ENCODE measurements at regions not wholly inside any gene's neighbourhood (a gene's known extent, or its start where the extent isn't known, plus 50 kb on each side); places are given as distances from the start of the nearest gene placed in this dataset.

GRCh38 chr9:107850653-107851052 is 361.1 kb upstream of the KLF4 start:
- H3K27ac ChIP-seq, result no peak overlapping the region
- TF ChIP-seq, protein P1, sequence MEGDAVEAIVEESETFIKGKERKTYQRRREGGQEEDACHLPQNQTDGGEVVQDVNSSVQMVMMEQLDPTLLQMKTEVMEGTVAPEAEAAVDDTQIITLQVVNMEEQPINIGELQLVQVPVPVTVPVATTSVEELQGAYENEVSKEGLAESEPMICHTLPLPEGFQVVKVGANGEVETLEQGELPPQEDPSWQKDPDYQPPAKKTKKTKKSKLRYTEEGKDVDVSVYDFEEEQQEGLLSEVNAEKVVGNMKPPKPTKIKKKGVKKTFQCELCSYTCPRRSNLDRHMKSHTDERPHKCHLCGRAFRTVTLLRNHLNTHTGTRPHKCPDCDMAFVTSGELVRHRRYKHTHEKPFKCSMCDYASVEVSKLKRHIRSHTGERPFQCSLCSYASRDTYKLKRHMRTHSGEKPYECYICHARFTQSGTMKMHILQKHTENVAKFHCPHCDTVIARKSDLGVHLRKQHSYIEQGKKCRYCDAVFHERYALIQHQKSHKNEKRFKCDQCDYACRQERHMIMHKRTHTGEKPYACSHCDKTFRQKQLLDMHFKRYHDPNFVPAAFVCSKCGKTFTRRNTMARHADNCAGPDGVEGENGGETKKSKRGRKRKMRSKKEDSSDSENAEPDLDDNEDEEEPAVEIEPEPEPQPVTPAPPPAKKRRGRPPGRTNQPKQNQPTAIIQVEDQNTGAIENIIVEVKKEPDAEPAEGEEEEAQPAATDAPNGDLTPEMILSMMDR (conservative IDR thresholded peaks at IDR 0.05), result no peak

DNA sequence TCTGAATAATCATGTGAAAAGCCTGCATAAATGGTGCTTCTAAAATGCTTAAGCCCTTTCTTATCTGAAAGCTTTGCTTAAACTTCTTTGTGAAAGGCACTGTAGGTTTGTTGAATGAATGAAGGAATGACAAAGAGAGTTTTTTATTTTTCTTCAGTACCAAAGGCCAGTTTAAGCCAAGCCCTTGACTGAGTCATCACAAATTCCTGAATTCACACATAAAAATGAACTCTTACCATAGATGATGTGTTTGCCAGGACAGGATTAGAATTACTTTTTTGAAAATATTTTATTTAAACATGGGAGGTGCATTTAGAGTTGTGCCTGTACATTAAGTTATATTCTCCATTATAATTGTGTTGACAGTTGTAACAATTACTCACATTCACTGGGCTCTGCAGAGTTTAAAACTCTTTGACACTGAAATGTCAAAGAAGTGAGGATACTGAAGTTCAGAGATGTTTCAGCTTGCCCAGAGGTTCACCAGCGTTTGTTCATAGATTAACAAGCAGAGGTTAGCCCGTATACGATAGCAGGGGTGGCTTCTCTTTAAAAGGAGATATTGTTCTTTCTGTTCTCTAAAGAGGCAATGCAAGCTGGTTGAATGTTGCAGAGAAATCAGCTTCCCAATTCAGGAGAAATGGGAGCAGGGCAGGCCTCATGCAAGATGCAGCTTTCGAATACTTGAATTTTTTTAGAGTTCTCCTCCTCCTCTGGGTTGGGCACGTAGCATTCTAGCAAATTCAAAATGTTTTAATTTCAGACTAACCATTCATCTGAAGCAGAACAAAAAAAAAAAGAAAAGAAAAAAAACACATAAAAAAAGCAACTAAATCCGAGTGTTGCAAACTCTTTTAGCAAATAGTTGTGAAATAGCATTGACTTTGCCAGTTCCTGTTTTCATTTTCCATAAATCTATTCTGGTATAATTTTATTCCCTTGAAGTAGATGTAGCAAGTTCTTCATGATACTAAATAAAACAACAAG is 358.7 kb upstream of the KLF4 start:
- no peak overlapping the region for H3K27ac ChIP-seq
- TF ChIP-seq, protein P1 (conservative IDR thresholded peaks at IDR 0.05), result no peak

DNA sequence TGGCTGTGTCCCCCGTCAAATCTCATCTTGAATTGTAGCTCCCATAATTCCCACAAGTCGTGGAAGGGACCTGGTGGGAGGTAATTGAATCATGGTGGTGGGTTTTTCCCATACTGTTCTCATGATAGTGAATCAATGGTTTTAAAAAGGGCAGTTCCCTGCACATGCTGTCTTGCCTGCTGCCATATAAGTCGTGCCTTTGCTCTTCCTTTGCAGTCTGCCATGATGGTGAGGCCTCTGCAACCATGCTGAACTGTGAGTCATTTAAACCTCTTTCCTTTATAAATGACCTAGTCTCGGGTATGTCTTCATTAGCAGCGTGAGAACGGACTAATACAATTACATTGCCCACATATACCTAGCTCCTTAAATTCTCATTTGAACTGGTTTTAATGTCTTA is 353.0 kb upstream of the KLF4 start:
- H3K27ac ChIP-seq, result no peak overlapping the region
- TF ChIP-seq, protein P1 (conservative IDR thresholded peaks at IDR 0.05), result no peak

DNA sequence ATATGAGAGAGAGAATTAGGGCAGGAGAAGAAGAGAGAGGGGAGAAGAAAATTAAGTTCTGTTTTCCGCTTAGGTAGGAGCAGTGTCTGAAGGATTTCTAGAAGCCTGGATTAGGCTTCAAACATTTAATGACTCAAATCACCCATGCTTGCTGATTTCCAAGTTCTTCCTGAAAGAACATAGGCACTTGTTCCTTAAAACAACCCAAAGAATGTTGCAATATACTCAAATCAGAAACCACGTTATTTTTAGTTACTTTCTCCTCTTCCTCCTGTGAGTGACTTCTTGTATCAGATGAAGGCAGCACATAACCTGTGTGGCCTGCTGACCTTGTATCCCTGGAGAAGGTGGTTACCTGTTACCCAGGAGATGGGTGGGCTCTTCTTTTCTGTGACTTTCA is 351.5 kb upstream of the KLF4 start:
- TF ChIP-seq, protein P1 (conservative IDR thresholded peaks at IDR 0.05), result no peak
- no peak overlapping the region for H3K27ac ChIP-seq

DNA sequence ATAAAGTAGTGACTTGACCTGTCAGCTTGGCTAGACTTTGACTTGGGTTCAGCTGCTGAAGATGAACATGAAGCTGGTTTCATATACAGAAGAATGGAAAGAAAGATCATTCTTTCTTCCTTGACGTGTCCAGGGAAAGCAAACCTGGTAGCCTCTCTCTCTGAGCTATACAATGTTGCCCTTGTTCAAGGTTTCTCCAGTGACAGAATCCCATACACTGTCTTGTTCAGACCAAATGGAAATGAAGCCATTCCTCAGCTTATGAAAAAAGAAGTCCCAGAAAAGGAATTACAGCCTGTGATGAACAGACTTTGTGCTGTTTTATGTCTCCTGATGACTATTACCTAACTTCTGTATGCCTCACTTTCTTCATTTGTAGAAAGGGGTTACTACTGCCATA is 349.8 kb upstream of the KLF4 start:
- TF ChIP-seq, protein P1 (conservative IDR thresholded peaks at IDR 0.05), result no peak

DNA sequence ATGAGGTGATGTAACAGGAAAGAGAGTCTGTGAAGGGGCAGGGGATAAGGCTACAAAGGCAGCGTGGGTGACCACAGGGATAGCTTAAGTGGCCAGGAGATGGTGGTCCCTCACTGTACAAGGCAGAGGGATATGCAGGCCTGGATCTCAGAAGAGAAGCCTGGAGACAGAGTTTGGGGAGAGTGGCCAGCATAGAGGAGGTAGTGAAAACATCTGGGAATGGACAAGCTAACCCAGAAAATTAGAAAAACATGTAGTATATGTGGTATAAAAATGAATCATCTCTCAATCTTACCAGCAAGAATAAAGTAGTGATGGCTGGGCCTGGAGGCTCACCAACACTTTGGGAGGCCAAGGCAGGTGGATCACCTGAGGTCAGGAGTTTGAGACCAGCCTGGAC is 349.2 kb upstream of the KLF4 start:
- H3K27ac ChIP-seq, result no peak overlapping the region
- TF ChIP-seq, protein P1 (conservative IDR thresholded peaks at IDR 0.05), result no peak

More for the DNA sequence above, 349.8 kb upstream of the KLF4 start:
- no peak overlapping the region for H3K27ac ChIP-seq

DNA sequence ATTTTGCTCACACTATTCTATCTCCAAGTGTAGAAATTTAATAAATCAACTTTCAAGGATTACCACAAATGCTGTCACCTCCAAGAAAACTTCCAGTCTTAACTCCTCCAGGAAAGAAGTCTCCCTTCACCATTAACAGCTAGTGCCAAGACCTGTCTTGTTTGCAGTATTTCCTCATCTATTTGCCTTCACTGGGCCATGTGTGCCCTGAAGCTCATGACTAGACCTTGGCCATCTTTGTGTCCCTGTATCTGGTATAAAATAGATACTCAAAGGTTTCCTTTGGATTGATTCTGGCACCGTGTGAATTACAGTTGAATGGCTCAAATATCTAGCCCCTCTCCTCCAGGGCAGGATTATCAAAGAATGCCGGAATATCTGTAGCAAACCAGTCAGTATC is 346.7 kb upstream of the KLF4 start:
- no peak overlapping the region for H3K27ac ChIP-seq
- TF ChIP-seq, protein P1 (conservative IDR thresholded peaks at IDR 0.05), result no peak
